NCI-H748 treated with DMSO at 0.1 percent for 48 hours (cell line): ENCODE measurements at regions not wholly inside any gene's neighbourhood (a gene's known extent, or its start where the extent isn't known, plus 50 kb on each side); places are given as distances from the start of the nearest gene placed in this dataset.

Source experiments
- DNase-seq: peaks from one replicate; lab custom pipeline; 2025; lab: John Stamatoyannopoulos, UW

GRCh38 chr2:172230889-172231401, 128.2 kb upstream of the DLX2 start:
- DNase-seq, result no peak

DNA sequence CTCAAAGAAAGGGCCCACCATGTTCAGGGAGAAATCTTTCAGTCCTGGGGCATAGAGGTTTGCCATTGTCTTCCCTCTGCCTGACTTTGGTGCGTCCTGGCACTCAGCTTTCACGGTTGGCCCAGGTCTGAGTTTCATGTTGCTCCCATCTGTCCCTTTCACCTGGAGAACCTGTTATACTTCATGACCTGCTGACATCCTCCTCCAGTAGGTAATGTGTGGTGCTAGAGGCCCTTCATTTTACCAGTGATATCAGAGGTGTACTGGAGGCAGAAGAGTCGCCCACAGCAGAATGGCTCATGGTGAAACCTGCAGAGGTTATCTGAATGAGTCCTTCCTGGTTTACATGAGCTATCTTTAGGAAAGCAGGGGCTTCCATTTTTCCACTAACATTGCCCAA, 128.8 kb upstream of the DLX2 start:
- DNase-seq, result no peak

DNA sequence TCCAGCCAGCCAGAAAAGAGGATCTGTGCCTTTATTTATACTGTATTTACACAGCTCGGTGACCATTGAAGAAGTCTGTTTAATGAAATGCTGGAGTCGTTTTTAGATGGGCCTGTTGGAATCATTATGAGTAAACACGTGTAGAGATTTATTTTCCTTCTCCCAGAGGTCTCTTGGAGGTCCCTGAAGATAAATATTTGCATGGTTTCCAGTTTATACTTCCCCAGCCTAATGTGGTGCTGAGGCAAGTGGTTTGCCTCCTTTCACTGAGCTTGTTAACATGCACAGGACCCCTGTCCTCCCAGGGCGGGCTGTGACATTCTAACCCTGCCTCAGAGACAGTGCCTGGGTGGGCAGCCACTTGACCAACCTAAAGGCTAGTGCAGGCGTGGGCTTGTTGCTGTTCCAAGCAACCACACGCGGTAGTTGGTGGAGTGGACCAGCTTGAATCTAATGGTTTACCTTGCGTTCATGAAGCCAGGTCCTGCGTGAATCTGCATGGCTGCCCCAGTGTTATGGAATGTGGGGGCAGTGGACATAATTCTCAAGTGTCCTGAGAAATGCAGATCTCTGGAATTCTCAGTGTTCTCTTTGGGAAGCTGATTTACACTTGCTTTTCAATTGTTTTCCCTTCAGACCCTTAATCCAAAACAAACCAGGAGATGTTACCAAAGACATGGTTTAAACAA, 130.2 kb upstream of the DLX2 start:
- DNase-seq, result peak; percentile 86

DNA sequence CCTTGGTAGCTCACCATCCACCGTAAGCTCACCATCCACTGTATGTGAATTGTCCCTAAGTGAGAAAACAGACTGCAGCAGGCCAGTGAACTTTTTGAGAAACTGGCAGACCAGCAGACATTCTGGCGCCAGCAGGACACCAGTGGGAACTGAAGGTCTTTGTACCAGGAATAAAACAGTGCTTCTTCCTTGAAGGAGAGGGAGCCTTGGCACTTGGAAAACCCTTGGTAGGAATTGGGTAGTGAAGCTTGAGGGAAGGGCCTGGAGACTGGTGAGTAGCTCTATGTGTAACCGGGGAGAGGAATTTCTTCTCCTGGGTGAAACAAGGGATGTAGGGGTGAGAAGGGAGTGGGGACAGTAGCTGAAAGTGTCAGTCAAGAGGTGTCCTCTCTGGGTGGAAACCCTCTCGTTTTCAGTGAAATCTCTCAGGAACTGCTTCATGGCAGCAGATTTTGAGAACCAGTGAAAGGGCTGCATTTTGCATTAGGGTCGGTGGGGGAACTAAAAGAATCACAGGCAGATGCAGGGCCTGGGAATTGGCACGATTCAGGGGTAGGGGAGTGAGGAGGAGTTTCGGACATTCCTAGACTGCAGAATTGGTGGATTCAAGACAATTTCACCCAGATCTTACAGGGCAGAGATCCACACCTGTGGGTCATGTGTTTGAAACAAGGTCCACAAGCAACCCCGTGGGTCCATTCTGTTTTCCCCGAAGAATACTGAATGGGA, 131.5 kb upstream of the DLX2 start:
- DNase-seq, result no peak

DNA sequence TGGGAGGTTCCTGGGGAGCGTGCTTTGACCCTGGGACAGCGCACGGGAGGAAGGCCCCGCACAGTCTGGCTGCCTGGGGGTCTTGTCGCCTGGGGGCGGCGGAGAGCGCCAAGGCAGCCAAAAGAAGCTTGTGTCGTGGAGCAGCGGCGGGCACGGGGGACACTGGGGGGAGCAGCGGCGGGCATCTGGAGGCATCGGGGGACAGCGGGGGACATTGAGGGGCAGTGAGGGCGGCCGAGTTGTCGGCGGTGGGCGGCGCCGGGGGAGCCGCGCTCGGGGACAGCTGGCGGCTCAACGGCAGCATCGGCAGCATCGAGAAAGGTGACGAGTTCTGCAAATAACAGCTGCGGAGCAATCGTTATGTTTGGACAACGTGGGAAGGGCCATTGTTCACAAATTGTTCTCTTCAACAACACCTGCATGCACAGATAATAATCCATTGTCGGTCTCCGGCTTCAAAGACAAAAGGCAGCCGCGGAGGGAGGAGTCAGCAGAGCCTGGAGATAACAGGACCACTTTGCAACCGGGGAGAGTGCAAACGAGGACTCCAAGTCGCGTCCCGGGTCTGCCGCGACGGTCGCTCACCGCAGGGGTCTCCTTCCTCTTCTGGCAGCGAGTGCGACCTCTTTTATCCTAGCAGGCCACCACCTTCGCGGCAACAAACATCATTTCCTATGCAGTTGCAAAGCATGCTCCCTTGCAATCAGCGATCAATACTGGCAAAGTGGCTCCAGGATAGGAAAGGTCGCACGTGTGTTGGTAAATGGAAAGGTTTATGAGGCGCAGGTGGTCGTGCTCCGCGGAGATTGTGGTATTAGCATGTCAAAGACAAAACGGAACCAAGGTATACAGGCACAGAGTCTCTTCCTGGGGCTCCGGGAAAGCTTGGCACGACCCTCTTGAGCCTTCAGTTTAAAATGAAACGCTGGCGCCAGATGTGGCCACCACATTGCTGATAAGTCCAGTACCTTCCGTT, 132.3 kb upstream of the DLX2 start:
- DNase-seq, result peak; percentile 99

DNA sequence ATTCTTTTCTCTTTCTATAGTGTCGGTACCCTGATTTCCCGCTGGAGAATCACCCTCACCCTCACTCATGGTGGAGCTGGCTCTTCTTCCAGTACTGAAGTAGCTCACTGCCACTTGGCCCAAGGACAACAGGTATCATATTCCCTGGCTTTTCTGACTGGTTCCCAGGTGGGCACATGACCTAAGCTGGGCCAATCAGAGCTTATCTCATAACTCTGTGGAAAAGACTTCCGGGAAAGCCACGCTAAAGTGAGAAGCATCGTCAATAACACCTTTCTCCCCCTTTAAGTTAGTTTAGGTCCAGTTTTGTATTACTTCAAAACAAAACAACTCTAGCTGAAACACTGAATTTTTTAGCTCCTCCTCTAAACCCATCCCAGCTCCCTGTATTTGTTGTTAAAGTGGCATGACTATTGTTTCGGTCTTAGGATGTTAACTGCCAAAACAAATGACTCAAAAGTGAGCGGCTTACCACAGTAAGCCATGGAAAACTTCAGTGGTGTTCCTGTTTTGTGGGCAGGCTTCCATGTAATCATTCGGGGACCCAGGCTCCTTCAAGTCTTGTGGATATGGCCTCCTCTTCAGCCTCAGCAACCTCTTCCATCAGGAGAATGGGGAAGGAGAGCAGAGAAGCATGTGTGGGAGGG, 137.4 kb upstream of the DLX2 start:
- no peak for DNase-seq

- DNase-seq, result no peak
Observed at GRCh38 chr2:172241222-172241621, 138.5 kb upstream of the DLX2 start.

- no peak for DNase-seq
Observed at GRCh38 chr2:172242471-172242870, 139.8 kb upstream of the DLX2 start.

GRCh38 chr2:172242961-172243360, 140.3 kb upstream of the DLX2 start:
- no peak for DNase-seq

GRCh38 chr2:172244419-172245130, 141.9 kb upstream of the DLX2 start:
- no peak for DNase-seq

GRCh38 chr2:172246649-172247048, 143.9 kb upstream of the DLX2 start:
- DNase-seq, result no peak

- DNase-seq, result no peak
Observed at GRCh38 chr2:172247203-172247602, 144.5 kb upstream of the DLX2 start.

- DNase-seq, result no peak
Observed at GRCh38 chr2:172248381-172248780, 145.7 kb upstream of the DLX2 start.

GRCh38 chr2:172248785-172249187, 146.1 kb upstream of the DLX2 start:
- no peak for DNase-seq

DNA sequence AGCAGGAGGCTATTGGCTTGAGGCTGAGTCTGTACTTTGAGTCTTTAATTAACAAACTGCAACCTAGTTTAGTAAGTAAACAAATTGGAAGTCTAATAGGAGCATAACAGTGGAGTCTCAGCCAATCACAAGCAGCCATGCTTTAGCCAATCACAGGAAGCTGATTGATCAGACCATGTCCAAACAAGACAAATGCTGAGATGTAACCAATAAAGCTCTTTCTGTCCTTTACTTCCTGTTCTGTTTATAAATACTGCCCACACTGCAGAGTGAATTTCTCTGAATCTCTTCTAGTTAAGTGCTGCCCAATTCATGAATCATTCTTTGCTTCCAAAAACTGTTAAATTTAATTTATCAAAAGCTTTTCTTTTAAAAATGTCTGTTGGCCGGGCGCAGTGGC, 146.6 kb upstream of the DLX2 start:
- DNase-seq, result no peak

- DNase-seq, result no peak
Observed at GRCh38 chr2:172249986-172250385, 147.3 kb upstream of the DLX2 start.

DNA sequence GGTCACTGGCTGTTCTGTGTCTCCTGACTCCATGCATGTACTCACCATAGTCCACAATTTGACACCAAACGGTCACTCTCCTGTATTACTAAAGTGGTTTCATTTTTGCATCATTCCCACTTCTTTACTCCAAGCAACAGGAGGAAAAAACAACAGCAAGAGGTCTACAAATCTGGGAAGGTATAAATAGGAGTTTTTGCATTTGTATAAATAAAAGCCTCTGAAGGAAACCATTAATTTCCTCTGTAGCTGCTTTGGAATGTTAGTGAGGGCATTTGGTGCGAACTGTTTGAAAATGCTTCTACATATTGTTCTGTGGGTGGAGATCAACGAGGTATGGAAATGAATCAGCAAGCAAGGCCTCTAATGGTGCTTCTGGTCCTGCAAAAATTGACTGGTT, 148.5 kb upstream of the DLX2 start:
- no peak for DNase-seq

DNA sequence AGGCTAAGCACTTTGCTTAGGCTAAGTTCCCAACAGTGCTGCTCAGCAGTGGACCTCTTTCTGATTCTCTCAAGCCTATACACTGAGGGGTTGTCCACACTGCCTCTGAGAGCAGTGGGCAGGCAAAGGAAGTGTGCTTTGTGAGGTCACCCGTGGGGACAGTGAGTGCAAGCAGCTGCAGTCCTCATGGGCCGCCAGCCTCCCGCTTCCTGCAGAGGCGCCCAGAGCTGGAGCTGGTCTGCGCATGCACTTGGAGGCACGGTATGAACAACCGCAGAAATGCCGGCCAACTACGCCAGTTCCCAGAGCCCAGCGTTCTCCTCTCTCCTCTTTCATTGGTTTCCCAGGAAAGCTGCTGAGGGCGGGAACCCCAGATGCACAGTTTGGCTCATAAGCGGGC, 149.5 kb upstream of the DLX2 start:
- DNase-seq, result no peak

GRCh38 chr2:172253190-172254052, 150.7 kb upstream of the DLX2 start:
- no peak for DNase-seq

- peak; percentile 13 for DNase-seq
Observed at GRCh38 chr2:172256886-172257285, 154.2 kb upstream of the DLX2 start.
